ENCODE measurements at regions not wholly inside any gene's neighbourhood (a gene's known extent, or its start where the extent isn't known, plus 50 kb on each side); places are given as distances from the start of the nearest gene placed in this dataset.

- Histone ChIP-seq H3K4me1 (no peaks in the 10 kb centered on the region), H3K36me3 (no peaks in the 10 kb centered on the region), H3K9me3 (no peaks in the 10 kb centered on the region), H3K27me3 (no peaks in the 10 kb centered on the region), H3K27ac (no peak overlapping the region), H3K4me3 (no peak overlapping the region)
- ATAC-seq, result no peak
- no peak for TF ChIP-seq CTCF (IDR thresholded peaks at IDR 0.05)
- no peak for TF ChIP-seq POLR2AphosphoS5 (IDR thresholded peaks at IDR 0.05)
- no peak for TF ChIP-seq EP300 (IDR thresholded peaks at IDR 0.05)
- TF ChIP-seq POLR2A (IDR thresholded peaks at IDR 0.05), result no peak
Observed at GRCh38 chr16:72598696-72599095, 426.7 kb upstream of the PMFBP1 start.

- TF ChIP-seq POLR2AphosphoS5 (IDR thresholded peaks at IDR 0.05), result no peak
- no peak for TF ChIP-seq POLR2A (IDR thresholded peaks at IDR 0.05)
- no peak for TF ChIP-seq CTCF (IDR thresholded peaks at IDR 0.05)
- H3K4me3 ChIP-seq, result no peak overlapping the region
- WGBS, 2 donors (ENCODE audit: low coverage in 1 of 2), result 90 to 94% methylated on average over 3 of the region's 3 CpGs
- no peak for ATAC-seq
- no peaks in the 10 kb centered on the region for H3K4me1 ChIP-seq
- H3K36me3 ChIP-seq, result no peaks in the 10 kb centered on the region
- H3K27me3 ChIP-seq, result no peaks in the 10 kb centered on the region
- no peak overlapping the region for H3K27ac ChIP-seq
- H3K9me3 ChIP-seq, result no peaks in the 10 kb centered on the region
Observed at GRCh38 chr16:72597938-72598337, 426.0 kb upstream of the PMFBP1 start.

- H3K4me1 ChIP-seq, result no peaks in the 10 kb centered on the region
- H3K9me3 ChIP-seq, result no peaks in the 10 kb centered on the region
- ATAC-seq, result no peak
- H3K4me3 ChIP-seq, result no peak overlapping the region
- no peak for TF ChIP-seq EP300 (IDR thresholded peaks at IDR 0.05)
- TF ChIP-seq CTCF (IDR thresholded peaks at IDR 0.05), result no peak
- no peak for TF ChIP-seq POLR2A (IDR thresholded peaks at IDR 0.05)
- TF ChIP-seq POLR2AphosphoS5 (IDR thresholded peaks at IDR 0.05), result no peak
- no peaks in the 10 kb centered on the region for H3K36me3 ChIP-seq
- H3K27ac ChIP-seq, result no peak overlapping the region
- WGBS, 2 donors (ENCODE audit: low coverage in 1 of 2), result 90 to 100% methylated on average over 2 to 3 of the region's 3 CpGs
- H3K27me3 ChIP-seq, result no peaks in the 10 kb centered on the region
Observed at GRCh38 chr16:72596373-72596772, 424.4 kb upstream of the PMFBP1 start.

GRCh38 chr16:72590151-72590937 lies 418.4 kb upstream of the PMFBP1 start:
- WGBS, 2 donors (ENCODE audit: low coverage in 1 of 2), result 43 to 100% methylated on average over 1 to 2 of the region's 2 CpGs

More at GRCh38 chr16:72590151-72590937, 418.4 kb upstream of the PMFBP1 start:
- no peak for ATAC-seq
- Histone ChIP-seq H3K27me3 (no peaks in the 10 kb centered on the region), H3K36me3 (no peaks in the 10 kb centered on the region), H3K27ac (no peak overlapping the region), H3K4me1 (no peaks in the 10 kb centered on the region), H3K4me3 (no peak overlapping the region), H3K9me3 (no peaks in the 10 kb centered on the region)
- TF ChIP-seq POLR2AphosphoS5 (IDR thresholded peaks at IDR 0.05), result no peak
- TF ChIP-seq CTCF (IDR thresholded peaks at IDR 0.05), result no peak
- TF ChIP-seq EP300 (IDR thresholded peaks at IDR 0.05), result no peak
- TF ChIP-seq POLR2A (IDR thresholded peaks at IDR 0.05), result no peak
